K562 (cell line): ENCODE measurements at regions not wholly inside any gene's neighbourhood (a gene's known extent, or its start where the extent isn't known, plus 50 kb on each side); places are given as distances from the start of the nearest gene placed in this dataset.

ENCODE experiments used
- ATAC-seq: fragments of 200-7000 bp; cut with Tn5 transposase; 3 replicates; pipeline ENCODE4 v1.9.1; 2020; ENCODE audit warnings: moderate library complexity
- BruUV-seq: library from RNA; stranded (reverse); fragments of 400-500 nt; replicated peaks from 2 replicates; lab custom pipeline; 2021; lab: Mats Ljungman, UMichigan
- CTCF ChIA-PET: fragments of 300-600 bp; formaldehyde crosslinking; extraction: SDS; loops from one replicate; lab custom pipeline; 2021; ENCODE audit warnings: low intra/inter-chr PET ratio; lab: Yijun Ruan, JAX
- POLR2A ChIA-PET: fragments of 300-600, 350-650 bp; sonication (Branson Sonifier 250); formaldehyde crosslinking; extraction: SDS; loops from one replicate; lab custom pipeline; 2021; ENCODE audit warnings: antibody characterized with exemption, inconsistent platforms; lab: Yijun Ruan, JAX
- DNase-seq, 4 experiments: peaks; one replicate each; pipeline versions ENCODE4 v3.0.0 to v3.0.0-alpha.2; 2011 to 2018; ENCODE audit warnings: low spot score in 3 of 4, mixed read lengths in 3 of 4; ENCODE audit errors: extremely low read depth in 1 of 4
- FAIRE-seq: peaks from 2 replicates; lab custom pipeline; 2011; peaks lifted over from hg19 to GRCh38; lab: Jason Lieb, UNC
- H2AFZ ChIP-seq: 2 replicates; pipeline ENCODE4 v1.6.0; 2011; ENCODE audit warnings: low read depth, low read length, control low read depth, inconsistent platforms
- H3K27ac ChIP-seq: fragments of 200-600 bp; 3 replicates; pipeline ENCODE4 v1.8.0; 2011; ENCODE audit warnings: low read depth, mild to moderate bottlenecking, control low read depth, inconsistent platforms, low read length, moderate library complexity, mixed read lengths; ENCODE audit errors: extremely low read depth
- H3K27me3 ChIP-seq, 2 experiments: fragments of 300-600 bp in 1 of 2; 2 replicates in 1 of 2; 3 replicates in 1 of 2; pipeline versions ENCODE4 v1.6.0 to v1.8.0; 2011; ENCODE audit warnings: inconsistent platforms in 2 of 2, low read length in 2 of 2, mild to moderate bottlenecking in 1 of 2, mixed read lengths in 1 of 2, moderate library complexity in 1 of 2; ENCODE audit not compliant: control insufficient read depth in 2 of 2, insufficient read depth in 2 of 2
- H3K36me3 ChIP-seq: fragments of 300-600 bp; 3 replicates; pipeline ENCODE4 v1.8.0; 2011; ENCODE audit warnings: mild to moderate bottlenecking, low read length, inconsistent platforms; ENCODE audit not compliant: control insufficient read depth, insufficient read depth
- H3K4me1 ChIP-seq, 2 experiments: fragments of 200-600 bp in 1 of 2; replicated peaks in 1 of 2; 2 replicates in 1 of 2; 3 replicates in 1 of 2; pipeline versions ENCODE4 v1.5.1 to v1.8.0; 2011; ENCODE audit warnings: inconsistent platforms in 2 of 2, low read length in 2 of 2, mild to moderate bottlenecking in 1 of 2, mixed read lengths in 1 of 2, moderate library complexity in 1 of 2; ENCODE audit not compliant: control insufficient read depth in 2 of 2, insufficient read depth in 2 of 2
- H3K4me2 ChIP-seq: 2 replicates; pipeline ENCODE4 v1.6.1; 2011; ENCODE audit warnings: low read length, control low read depth, inconsistent platforms, mixed read lengths; ENCODE audit not compliant: insufficient read depth
- H3K4me3 ChIP-seq: fragments of 200-600 bp; sonication (generic), shearing (Covaris generic); 2 replicates; pipeline ENCODE4 v1.5.1; 2016; ENCODE audit warnings: control low read depth, inconsistent platforms
- H3K79me2 ChIP-seq: fragments of 200-600 bp; 3 replicates; pipeline ENCODE4 v1.8.0; 2011; ENCODE audit warnings: low read length, inconsistent platforms; ENCODE audit not compliant: control insufficient read depth, insufficient read depth
- H3K9ac ChIP-seq, 2 experiments: 2 replicates each; pipeline versions ENCODE4 v1.6.0 to v1.6.1; 2011; ENCODE audit warnings: low read depth in 2 of 2, low read length in 2 of 2, control low read depth in 1 of 2, inconsistent platforms in 1 of 2, mild to moderate bottlenecking in 1 of 2, mixed read lengths in 1 of 2; ENCODE audit not compliant: insufficient read depth in 1 of 2
- H3K9me1 ChIP-seq: one replicate; pipeline ENCODE4 v1.6.0; 2011; ENCODE audit warnings: inconsistent platforms, mild to moderate bottlenecking, low read length, moderate library complexity; ENCODE audit not compliant: control insufficient read depth, insufficient read depth
- H3K9me3 ChIP-seq: replicated peaks from 2 replicates; pipeline ENCODE4 v1.5.1; 2011; ENCODE audit warnings: low read depth, low read length, inconsistent platforms; ENCODE audit not compliant: control insufficient read depth, insufficient read depth
- H4K20me1 ChIP-seq: replicated peaks from 2 replicates; pipeline ENCODE4 v1.6.1; 2011; ENCODE audit warnings: low read length, inconsistent platforms, mixed read lengths; ENCODE audit not compliant: control insufficient read depth, insufficient read depth
- CBX3 ChIP-seq, 2 experiments: IDR thresholded peaks; 1 replicate in 1 of 2; 2 replicates in 1 of 2; pipeline ENCODE4 v1.6.1; 2012; ENCODE audit warnings: inconsistent platforms in 2 of 2, low read length in 2 of 2, borderline replicate concordance in 1 of 2, control low read depth in 1 of 2
- CSDE1 ChIP-seq, 2 experiments: fragments of 450-650 bp; IDR thresholded peaks; 2 replicates each; pipeline ENCODE4 v1.6.1; 2016; ENCODE audit warnings: mild to moderate bottlenecking in 1 of 2
- HSF4 ChIP-seq: fragments of 250-450 bp; sonication (Bioruptor Pico); IDR thresholded peaks from 2 replicates; pipeline ENCODE4 v2.1.2; 2022; ENCODE audit warnings: mild to moderate bottlenecking, moderate library complexity, borderline replicate concordance
- NFE2 ChIP-seq: IDR thresholded peaks from 2 replicates; pipeline ENCODE4 v1.6.1; 2014; ENCODE audit warnings: antibody characterized with exemption, low read depth
- PCBP2 ChIP-seq: fragments of 200-400 bp; formaldehyde crosslinking; IDR thresholded peaks from 2 replicates; pipeline ENCODE4 v1.6.1; 2018; ENCODE audit warnings: low read length, low read depth, mild to moderate bottlenecking, moderate library complexity; ENCODE audit not compliant: poor library complexity, severe bottlenecking
- SAFB ChIP-seq: fragments of 200-400 bp; formaldehyde crosslinking; IDR thresholded peaks from 2 replicates; pipeline ENCODE4 v1.6.1; 2017; ENCODE audit warnings: low read depth, low read length, borderline replicate concordance
- SETDB1 ChIP-seq: IDR thresholded peaks from one replicate; pipeline ENCODE4 v1.6.1; 2012; ENCODE audit warnings: low read length, control low read depth, inconsistent platforms
- ZNF140 ChIP-seq: fragments of 250-450 bp; sonication (Bioruptor Pico); IDR thresholded peaks from 2 replicates; pipeline ENCODE4 v1.8.0; 2021; ENCODE audit warnings: moderate library complexity, mild to moderate bottlenecking, inconsistent platforms
- ZNF57 ChIP-seq: fragments of 450-650 bp; formaldehyde crosslinking; IDR thresholded peaks from 2 replicates; pipeline ENCODE4 v1.4.0; 2020; ENCODE audit warnings: mild to moderate bottlenecking, moderate library complexity
- WGBS: fragments of 100-300 bp; shearing (Covaris generic); methylation state at CpG from one replicate; pipeline ENCODE4 v1.1.6; 2016; ENCODE audit warnings: low coverage, mixed read lengths; ENCODE audit not compliant: insufficient coverage; ENCODE audit errors: missing lambda C conversion rate; 5-methylcytosine and 5-hydroxymethylcytosine counted together
- in situ Hi-C: fragments of 300-500 bp; cut with MboI; formaldehyde crosslinking; loops from 4 replicates; pipeline ENCODE4 v1.15.0; 2018; ENCODE audit warnings: inconsistent platforms, mixed read lengths
- intact Hi-C: fragments of 100-400 bp; cut with micrococcal nuclease; formaldehyde crosslinking; loops from 2 replicates; pipeline ENCODE4 v1.14.2; 2022
- TF ChIP-seq, protein P1 (sequence below): IDR thresholded peaks from 2 replicates; pipeline ENCODE4 v1.6.1; 2011; ENCODE audit not compliant: insufficient read length; ENCODE audit errors: extremely low read depth
- TF ChIP-seq, protein P2 (sequence below): sonication (generic); formaldehyde crosslinking; IDR thresholded peaks from 2 replicates; pipeline ENCODE4 v1.8.1; 2023; ENCODE audit warnings: mild to moderate bottlenecking, missing genetic modification reagents
- TF ChIP-seq, protein P3 (sequence below): fragments of 450-650 bp; IDR thresholded peaks from 2 replicates; pipeline ENCODE4 v1.6.1; 2017; ENCODE audit warnings: antibody characterized with exemption

DNA sequence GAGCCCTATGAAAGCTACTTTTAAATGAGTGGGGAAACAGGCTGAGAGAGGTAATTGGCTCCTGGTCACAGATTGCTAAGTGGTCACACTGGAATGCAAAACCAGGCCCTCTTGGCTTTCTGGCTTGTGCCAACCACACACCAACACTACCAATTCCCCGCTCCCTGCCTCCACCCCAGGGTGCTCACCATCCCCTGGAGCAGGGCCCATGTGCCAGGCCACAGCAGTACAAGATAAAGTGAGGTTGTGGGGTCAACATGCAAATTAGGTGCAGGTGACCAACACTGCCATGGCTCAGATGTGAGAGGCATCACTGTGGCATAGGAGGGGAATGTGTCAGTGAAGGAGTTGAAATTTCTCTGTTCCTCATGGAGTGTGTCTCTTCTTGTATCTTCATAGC lies 312.5 kb downstream of the MYCN start:
- Histone ChIP-seq H3K4me3 (no peak overlapping the region), H3K36me3 (no peaks in the 10 kb centered on the region), H3K27ac (no peak overlapping the region), H3K9ac (no peak overlapping the region), H3K4me1 (no peaks in the 10 kb centered on the region), H3K27me3 (peaks cover 0 to 20% of the 10 kb centered on the region in 2 experiments; a peak in 2 of 5 replicates), H2AFZ (no peak overlapping the region), H3K9me3 (no peaks in the 10 kb centered on the region), H3K79me2 (no peaks in the 10 kb centered on the region), H4K20me1 (no peaks in the 10 kb centered on the region)
- POLR2A ChIA-PET = no interaction called here
- 0% methylated on average over 1 of the region's 1 CpG for WGBS
- no TSS peak for BruUV-seq
- intact Hi-C loops = no loop called here
- in situ Hi-C loops = no loop called here
- ATAC-seq = no peak
- DNase-seq = no peak
- no peak for TF ChIP-seq ZNF57 (CRISPR knock-in tag)
- TF ChIP-seq, protein P1, sequence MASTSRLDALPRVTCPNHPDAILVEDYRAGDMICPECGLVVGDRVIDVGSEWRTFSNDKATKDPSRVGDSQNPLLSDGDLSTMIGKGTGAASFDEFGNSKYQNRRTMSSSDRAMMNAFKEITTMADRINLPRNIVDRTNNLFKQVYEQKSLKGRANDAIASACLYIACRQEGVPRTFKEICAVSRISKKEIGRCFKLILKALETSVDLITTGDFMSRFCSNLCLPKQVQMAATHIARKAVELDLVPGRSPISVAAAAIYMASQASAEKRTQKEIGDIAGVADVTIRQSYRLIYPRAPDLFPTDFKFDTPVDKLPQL = no peak
- no peak for TF ChIP-seq CBX3 (IDR thresholded peaks at IDR 0.05; ENCODE audit: borderline replicate concordance in 1 of 2, low read length in 2 of 2)
- TF ChIP-seq, all 486 proteins: peak for 0
- no peak overlapping the region for H3K4me2 ChIP-seq
- CTCF ChIA-PET = no interaction called here
- FAIRE-seq = no peak
- no peaks in the 10 kb centered on the region for H3K9me1 ChIP-seq

DNA sequence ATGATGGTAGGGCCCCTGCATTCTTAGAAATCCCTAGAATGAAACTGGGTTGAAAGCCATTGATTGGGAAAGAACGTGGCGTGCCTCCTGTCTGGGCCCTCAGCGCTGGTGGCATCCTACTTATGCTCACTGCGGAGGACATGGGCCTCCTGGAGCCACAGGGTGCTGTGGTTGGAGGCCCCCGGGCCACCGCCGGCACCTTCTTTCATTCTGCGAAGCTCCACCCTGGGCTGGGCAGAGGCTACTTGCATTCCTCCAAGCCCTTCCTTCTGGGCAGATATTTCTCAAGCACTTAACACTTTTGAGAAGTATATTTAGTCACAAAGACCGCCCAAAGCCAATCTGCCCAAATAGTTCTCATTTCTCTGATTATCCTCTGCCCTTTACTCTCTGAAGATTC lies 311.9 kb downstream of the MYCN start:
- no peak for FAIRE-seq
- BruUV-seq = no TSS peak
- H3K9me3 ChIP-seq = no peaks in the 10 kb centered on the region
- H3K27me3 ChIP-seq = peaks cover 0 to 20% of the 10 kb centered on the region in 2 experiments; a peak in 2 of 5 replicates
- ATAC-seq = no peak
- ChIA-PET CTCF (no interaction called here), POLR2A (no interaction called here)
- no peak overlapping the region for H3K27ac ChIP-seq
- H3K4me3 ChIP-seq = no peak overlapping the region
- H3K79me2 ChIP-seq = no peaks in the 10 kb centered on the region
- no peaks in the 10 kb centered on the region for H3K9me1 ChIP-seq
- intact Hi-C loops = no loop called here
- no peak overlapping the region for H3K4me2 ChIP-seq
- DNase-seq = no peak
- WGBS = 0% methylated on average over 9 of the region's 9 CpGs
- H3K9ac ChIP-seq = no peak overlapping the region
- no peaks in the 10 kb centered on the region for H4K20me1 ChIP-seq
- H3K4me1 ChIP-seq = no peaks in the 10 kb centered on the region
- in situ Hi-C loops = no loop called here
- no peaks in the 10 kb centered on the region for H3K36me3 ChIP-seq
- H2AFZ ChIP-seq = no peak overlapping the region
- TF ChIP-seq, protein P2, sequence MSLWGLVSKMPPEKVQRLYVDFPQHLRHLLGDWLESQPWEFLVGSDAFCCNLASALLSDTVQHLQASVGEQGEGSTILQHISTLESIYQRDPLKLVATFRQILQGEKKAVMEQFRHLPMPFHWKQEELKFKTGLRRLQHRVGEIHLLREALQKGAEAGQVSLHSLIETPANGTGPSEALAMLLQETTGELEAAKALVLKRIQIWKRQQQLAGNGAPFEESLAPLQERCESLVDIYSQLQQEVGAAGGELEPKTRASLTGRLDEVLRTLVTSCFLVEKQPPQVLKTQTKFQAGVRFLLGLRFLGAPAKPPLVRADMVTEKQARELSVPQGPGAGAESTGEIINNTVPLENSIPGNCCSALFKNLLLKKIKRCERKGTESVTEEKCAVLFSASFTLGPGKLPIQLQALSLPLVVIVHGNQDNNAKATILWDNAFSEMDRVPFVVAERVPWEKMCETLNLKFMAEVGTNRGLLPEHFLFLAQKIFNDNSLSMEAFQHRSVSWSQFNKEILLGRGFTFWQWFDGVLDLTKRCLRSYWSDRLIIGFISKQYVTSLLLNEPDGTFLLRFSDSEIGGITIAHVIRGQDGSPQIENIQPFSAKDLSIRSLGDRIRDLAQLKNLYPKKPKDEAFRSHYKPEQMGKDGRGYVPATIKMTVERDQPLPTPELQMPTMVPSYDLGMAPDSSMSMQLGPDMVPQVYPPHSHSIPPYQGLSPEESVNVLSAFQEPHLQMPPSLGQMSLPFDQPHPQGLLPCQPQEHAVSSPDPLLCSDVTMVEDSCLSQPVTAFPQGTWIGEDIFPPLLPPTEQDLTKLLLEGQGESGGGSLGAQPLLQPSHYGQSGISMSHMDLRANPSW (CRISPR knock-in tag) = no peak
- TF ChIP-seq NFE2 (no peak), SAFB (no peak), PCBP2 (no peak), ZNF140 (no peak), CSDE1 (IDR thresholded peaks at IDR 0.05) (no peak), HSF4 (CRISPR knock-in tag) (no peak), SETDB1 (no peak)
- TF ChIP-seq, protein P3, sequence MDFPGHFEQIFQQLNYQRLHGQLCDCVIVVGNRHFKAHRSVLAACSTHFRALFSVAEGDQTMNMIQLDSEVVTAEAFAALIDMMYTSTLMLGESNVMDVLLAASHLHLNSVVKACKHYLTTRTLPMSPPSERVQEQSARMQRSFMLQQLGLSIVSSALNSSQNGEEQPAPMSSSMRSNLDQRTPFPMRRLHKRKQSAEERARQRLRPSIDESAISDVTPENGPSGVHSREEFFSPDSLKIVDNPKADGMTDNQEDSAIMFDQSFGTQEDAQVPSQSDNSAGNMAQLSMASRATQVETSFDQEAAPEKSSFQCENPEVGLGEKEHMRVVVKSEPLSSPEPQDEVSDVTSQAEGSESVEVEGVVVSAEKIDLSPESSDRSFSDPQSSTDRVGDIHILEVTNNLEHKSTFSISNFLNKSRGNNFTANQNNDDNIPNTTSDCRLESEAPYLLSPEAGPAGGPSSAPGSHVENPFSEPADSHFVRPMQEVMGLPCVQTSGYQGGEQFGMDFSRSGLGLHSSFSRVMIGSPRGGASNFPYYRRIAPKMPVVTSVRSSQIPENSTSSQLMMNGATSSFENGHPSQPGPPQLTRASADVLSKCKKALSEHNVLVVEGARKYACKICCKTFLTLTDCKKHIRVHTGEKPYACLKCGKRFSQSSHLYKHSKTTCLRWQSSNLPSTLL = no peak
